ENCODE measurements at regions not wholly inside any gene's neighbourhood (a gene's known extent, or its start where the extent isn't known, plus 50 kb on each side); places are given as distances from the start of the nearest gene placed in this dataset.

- TF ChIP-seq, protein P1, sequence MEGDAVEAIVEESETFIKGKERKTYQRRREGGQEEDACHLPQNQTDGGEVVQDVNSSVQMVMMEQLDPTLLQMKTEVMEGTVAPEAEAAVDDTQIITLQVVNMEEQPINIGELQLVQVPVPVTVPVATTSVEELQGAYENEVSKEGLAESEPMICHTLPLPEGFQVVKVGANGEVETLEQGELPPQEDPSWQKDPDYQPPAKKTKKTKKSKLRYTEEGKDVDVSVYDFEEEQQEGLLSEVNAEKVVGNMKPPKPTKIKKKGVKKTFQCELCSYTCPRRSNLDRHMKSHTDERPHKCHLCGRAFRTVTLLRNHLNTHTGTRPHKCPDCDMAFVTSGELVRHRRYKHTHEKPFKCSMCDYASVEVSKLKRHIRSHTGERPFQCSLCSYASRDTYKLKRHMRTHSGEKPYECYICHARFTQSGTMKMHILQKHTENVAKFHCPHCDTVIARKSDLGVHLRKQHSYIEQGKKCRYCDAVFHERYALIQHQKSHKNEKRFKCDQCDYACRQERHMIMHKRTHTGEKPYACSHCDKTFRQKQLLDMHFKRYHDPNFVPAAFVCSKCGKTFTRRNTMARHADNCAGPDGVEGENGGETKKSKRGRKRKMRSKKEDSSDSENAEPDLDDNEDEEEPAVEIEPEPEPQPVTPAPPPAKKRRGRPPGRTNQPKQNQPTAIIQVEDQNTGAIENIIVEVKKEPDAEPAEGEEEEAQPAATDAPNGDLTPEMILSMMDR (IDR thresholded peaks at IDR 0.05) = no peak
- TF ChIP-seq POLR2A (IDR thresholded peaks at IDR 0.05) = no peak
These were observed 191.7 kb upstream of the GK2 start for GRCh38 chr4:79599691-79600090.
